Body of pancreas (tissue), 4 donors: ENCODE measurements at regions not wholly inside any gene's neighbourhood (a gene's known extent, or its start where the extent isn't known, plus 50 kb on each side); places are given as distances from the start of the nearest gene placed in this dataset.

Experiments
- ATAC-seq: fragments of 150-250 bp; one replicate; pipeline ENCODE4 v1.9.1; 2016
- DNase-seq, 4 donors: peaks; one replicate each; pipeline ENCODE4 v3.0.0-alpha.2; 2019
- H3K27ac ChIP-seq, 4 donors: fragments of 200-600 bp; sonication (generic); 1 replicate in 3 of 4; 2 replicates in 1 of 4; pipeline versions ENCODE4 v1.5.1 to v1.6.1; 2016 to 2019; ENCODE audit warnings: mild to moderate bottlenecking in 1 of 4, mixed read lengths in 1 of 4, moderate library complexity in 1 of 4
- H3K27me3 ChIP-seq, 2 donors: fragments of 200-600 bp; sonication (generic); one replicate each; pipeline ENCODE4 v1.6.0; 2016; ENCODE audit warnings: mild to moderate bottlenecking in 1 of 2
- H3K36me3 ChIP-seq, 2 donors: fragments of 200-600 bp; sonication (generic); replicated peaks in 1 of 2; 2 replicates each; pipeline ENCODE4 v1.5.1; 2016; ENCODE audit warnings: low read depth in 2 of 2; ENCODE audit not compliant: insufficient read depth in 1 of 2
- H3K4me1 ChIP-seq: fragments of 200-600 bp; sonication (generic); one replicate; pipeline ENCODE4 v1.6.0; 2016
- H3K4me3 ChIP-seq, 2 donors: fragments of 200-600 bp; sonication (generic); 1 replicate in 1 of 2; 2 replicates in 1 of 2; pipeline ENCODE4 v1.5.1; 2016 to 2019
- H3K9me3 ChIP-seq, 3 donors: fragments of 200-600 bp; sonication (generic); 1 replicate in 2 of 3; 2 replicates in 1 of 3; pipeline ENCODE4 v1.5.1; 2016
- POLR2A ChIP-seq, 3 donors: fragments of 450-650 bp; IDR thresholded peaks; one replicate each; pipeline ENCODE4 v1.6.1; 2016; ENCODE audit warnings: antibody characterized with exemption in 3 of 3, mild to moderate bottlenecking in 2 of 3
- WGBS, 2 donors: methylation state at CpG; one replicate each; pipeline ENCODE4 v1.1.5; 2017; 5-methylcytosine and 5-hydroxymethylcytosine counted together
- intact Hi-C: fragments of 100-400 bp; cut with DNase I; formaldehyde crosslinking; loops from one replicate; pipeline ENCODE4 v1.15.1; 2023
- TF ChIP-seq, protein P1 (sequence below), 7 experiments: fragments of 450-650 bp in 4 of 7; fragments of 200-600 bp in 3 of 7; sonication (generic) in 3 of 7; IDR thresholded peaks; one replicate each; pipeline ENCODE4 v1.5.1; 2016 to 2019; ENCODE audit warnings: antibody characterized with exemption in 7 of 7

DNA sequence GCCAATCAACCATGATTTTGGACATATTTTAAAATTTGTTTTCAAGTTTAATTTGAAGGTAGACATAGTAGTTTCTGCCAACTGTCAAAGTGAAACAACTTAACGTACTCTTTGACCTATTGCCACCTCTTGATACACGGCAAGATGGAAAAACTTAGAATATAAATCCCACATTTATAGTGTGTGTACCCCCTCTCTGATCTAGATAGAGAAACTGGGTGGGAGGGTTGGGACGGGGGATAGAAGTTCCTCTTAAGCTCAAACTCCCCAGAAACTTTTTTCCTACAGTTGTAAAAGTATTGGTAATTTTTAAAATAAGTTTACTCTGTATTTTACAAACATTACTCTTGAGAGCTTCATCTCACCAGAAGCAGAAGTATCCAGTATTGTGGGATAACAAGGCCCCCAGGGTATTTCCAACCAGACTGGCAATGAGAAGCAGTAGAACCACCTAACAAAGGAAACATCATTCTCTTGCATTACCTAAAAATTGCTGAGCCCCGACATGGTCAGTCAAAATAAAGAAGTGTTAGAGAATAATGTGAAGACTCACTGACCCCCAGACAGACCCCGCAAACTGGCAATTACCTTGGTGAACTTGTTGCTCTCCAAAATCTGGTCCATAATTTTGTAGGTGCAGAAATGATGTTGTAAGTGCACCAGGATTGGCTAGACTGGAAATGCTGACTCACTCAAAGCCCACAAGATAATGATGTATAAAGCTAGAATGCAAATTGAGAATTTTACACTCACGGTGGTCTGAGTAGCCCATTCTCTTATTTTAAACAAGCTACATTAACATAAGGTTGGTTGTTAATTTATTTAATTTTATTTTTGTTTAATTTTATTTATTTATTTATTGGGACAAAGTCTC lies 74.7 kb upstream of the TNFAIP3 start:
- H3K36me3 ChIP-seq = no peaks in the 10 kb centered on the region
- no peak overlapping the region for H3K4me3 ChIP-seq
- H3K27me3 ChIP-seq = no peaks in the 10 kb centered on the region
- DNase-seq (no peak), ATAC-seq (no peak)
- intact Hi-C loops = no loop called here
- H3K9me3 ChIP-seq = no peaks in the 10 kb centered on the region
- 77 to 78% methylated on average over 6 of the region's 6 CpGs for WGBS, 2 donors
- no peak for TF ChIP-seq POLR2A (IDR thresholded peaks at IDR 0.05)
- TF ChIP-seq, protein P1, sequence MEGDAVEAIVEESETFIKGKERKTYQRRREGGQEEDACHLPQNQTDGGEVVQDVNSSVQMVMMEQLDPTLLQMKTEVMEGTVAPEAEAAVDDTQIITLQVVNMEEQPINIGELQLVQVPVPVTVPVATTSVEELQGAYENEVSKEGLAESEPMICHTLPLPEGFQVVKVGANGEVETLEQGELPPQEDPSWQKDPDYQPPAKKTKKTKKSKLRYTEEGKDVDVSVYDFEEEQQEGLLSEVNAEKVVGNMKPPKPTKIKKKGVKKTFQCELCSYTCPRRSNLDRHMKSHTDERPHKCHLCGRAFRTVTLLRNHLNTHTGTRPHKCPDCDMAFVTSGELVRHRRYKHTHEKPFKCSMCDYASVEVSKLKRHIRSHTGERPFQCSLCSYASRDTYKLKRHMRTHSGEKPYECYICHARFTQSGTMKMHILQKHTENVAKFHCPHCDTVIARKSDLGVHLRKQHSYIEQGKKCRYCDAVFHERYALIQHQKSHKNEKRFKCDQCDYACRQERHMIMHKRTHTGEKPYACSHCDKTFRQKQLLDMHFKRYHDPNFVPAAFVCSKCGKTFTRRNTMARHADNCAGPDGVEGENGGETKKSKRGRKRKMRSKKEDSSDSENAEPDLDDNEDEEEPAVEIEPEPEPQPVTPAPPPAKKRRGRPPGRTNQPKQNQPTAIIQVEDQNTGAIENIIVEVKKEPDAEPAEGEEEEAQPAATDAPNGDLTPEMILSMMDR (IDR thresholded peaks at IDR 0.05) = no peak
- no peaks in the 10 kb centered on the region for H3K4me1 ChIP-seq
- no peak overlapping the region for H3K27ac ChIP-seq

DNA sequence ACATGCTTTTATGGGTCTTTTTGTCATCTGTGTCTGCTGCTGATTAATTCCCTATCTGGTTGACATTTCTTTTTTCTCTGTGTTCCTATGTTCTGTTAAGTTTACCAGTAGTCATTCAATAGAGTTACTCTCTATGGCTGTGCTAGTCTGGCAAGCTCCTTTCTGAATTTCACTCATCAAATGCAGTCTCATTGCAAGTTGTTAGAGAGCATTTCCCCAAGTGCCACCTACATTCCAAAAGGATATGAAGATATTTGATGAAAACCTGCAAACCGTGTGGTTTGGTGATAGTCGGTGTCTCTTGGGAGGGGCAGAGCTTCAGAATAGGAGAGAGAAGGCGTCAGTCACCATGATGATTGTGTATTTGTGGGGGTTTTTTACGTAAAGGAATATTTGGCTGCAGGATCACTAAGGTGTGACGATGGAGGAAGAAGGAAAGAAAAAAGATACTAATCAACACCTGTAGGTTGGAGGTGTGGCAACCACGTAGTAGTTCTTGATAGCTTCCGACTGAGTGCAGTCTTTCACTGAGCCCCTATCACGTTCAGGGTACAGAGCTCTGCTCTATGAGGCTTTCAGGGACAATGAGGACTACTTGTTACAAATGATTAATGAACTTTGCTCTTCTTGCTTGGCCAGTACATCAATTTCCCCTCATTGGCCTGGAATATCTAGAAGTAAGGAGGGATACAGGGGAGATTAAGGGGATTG lies 73.1 kb upstream of the TNFAIP3 start:
- ATAC-seq (no peak), DNase-seq (no peak)
- no peaks in the 10 kb centered on the region for H3K27me3 ChIP-seq
- H3K36me3 ChIP-seq = no peaks in the 10 kb centered on the region
- TF ChIP-seq, protein P1 (IDR thresholded peaks at IDR 0.05) = no peak
- no peak for TF ChIP-seq POLR2A (IDR thresholded peaks at IDR 0.05)
- no peaks in the 10 kb centered on the region for H3K9me3 ChIP-seq
- no peak overlapping the region for H3K4me3 ChIP-seq
- no peak overlapping the region for H3K27ac ChIP-seq
- H3K4me1 ChIP-seq = no peaks in the 10 kb centered on the region
- 75 to 83% methylated on average over 8 of the region's 8 CpGs for WGBS, 2 donors
- intact Hi-C loops = no loop called here

DNA sequence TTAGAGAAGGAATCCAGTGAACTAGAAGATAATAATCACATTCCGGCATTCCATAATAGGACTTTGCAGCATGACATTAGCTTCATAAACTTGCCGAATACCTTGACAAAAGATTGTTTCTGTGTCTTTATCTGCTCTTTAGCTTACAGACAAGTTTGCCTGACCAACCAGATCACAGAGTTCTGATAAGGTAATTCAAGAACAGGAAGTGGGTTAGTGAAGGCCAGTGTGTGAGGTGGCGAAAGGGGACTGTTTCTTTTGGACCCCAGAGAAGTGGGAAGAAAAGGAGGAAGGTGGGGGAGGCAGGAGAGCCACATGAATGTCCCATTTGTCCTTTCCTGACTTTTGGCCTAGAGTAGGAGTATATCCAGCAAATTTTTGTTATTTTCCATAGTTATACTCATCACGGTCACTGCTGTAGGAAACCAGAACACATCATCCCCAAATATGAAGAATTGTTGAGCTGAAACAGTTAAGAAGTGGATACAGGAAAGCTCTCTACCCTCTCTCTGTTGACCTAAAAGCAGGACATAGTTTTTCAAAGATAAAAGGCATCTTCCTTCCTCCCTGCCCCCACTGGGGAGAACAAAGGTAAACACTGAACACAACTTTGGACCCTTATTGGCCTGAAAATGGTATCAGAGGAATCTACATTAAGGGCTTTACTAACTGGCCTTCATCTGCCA lies 72.4 kb upstream of the TNFAIP3 start:
- 85 to 92% methylated on average over 4 of the region's 4 CpGs for WGBS, 2 donors

DNA sequence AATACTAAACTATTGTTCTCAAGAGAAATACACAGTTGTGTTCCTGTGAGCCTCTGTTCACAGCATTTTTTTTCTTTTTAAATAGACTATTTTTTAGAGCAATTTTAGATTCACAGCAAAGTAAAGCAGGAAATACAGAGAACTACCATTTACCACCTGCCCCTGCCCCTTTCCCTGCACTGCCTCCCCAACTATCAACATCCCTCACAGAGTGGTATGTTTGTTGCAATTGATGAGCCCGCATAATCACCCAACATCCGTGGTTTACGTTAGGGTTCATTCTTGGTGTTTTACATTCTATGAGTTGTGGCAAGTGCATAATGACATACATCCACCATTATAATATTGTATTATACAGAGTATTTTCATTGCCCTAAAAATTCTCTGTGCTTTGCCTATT lies 71.6 kb upstream of the TNFAIP3 start:
- DNase-seq (no peak), ATAC-seq (no peak)
- 92 to 95% methylated on average over 3 of the region's 3 CpGs for WGBS, 2 donors
- Histone ChIP-seq H3K27me3 (no peaks in the 10 kb centered on the region), H3K36me3 (no peaks in the 10 kb centered on the region), H3K4me1 (no peaks in the 10 kb centered on the region), H3K27ac (no peak overlapping the region), H3K9me3 (no peaks in the 10 kb centered on the region), H3K4me3 (no peak overlapping the region)
- intact Hi-C loops = no loop called here
- TF ChIP-seq POLR2A (IDR thresholded peaks at IDR 0.05) = no peak
- TF ChIP-seq, protein P1 (IDR thresholded peaks at IDR 0.05) = no peak

More for the DNA sequence above, 72.4 kb upstream of the TNFAIP3 start:
- no peak for ATAC-seq
- no peak for TF ChIP-seq POLR2A (IDR thresholded peaks at IDR 0.05)
- TF ChIP-seq, protein P1 (IDR thresholded peaks at IDR 0.05) = no peak
- no peak overlapping the region for H3K27ac ChIP-seq
- H3K36me3 ChIP-seq = no peaks in the 10 kb centered on the region
- H3K9me3 ChIP-seq = no peaks in the 10 kb centered on the region
- no peak overlapping the region for H3K4me3 ChIP-seq
- H3K27me3 ChIP-seq = no peaks in the 10 kb centered on the region
- DNase-seq = no peak
- H3K4me1 ChIP-seq = no peaks in the 10 kb centered on the region
- intact Hi-C loops = no loop called here
